H9 (cell line): ENCODE measurements at regions not wholly inside any gene's neighbourhood (a gene's known extent, or its start where the extent isn't known, plus 50 kb on each side); places are given as distances from the start of the nearest gene placed in this dataset.

Source experiments
- DNase-seq: peaks from one replicate; pipeline ENCODE4 v3.0.0-alpha.2; 2017
- H2AFZ ChIP-seq: one replicate; pipeline ENCODE4 v1.6.1; 2013; ENCODE audit warnings: mild to moderate bottlenecking, low read length, control low read depth, moderate library complexity
- H2AK5ac ChIP-seq: 2 replicates; pipeline ENCODE4 v1.6.1; 2013; ENCODE audit warnings: low read length, control low read depth, mixed read lengths; ENCODE audit not compliant: insufficient read length
- H2BK120ac ChIP-seq: one replicate; pipeline ENCODE4 v1.6.1; 2013; ENCODE audit warnings: low read depth, mild to moderate bottlenecking, low read length, control low read depth, inconsistent platforms; ENCODE audit not compliant: poor library complexity, severe bottlenecking
- H2BK12ac ChIP-seq: 2 replicates; pipeline ENCODE4 v1.6.1; 2013; ENCODE audit warnings: low read length, control low read depth, mixed read lengths, low read depth; ENCODE audit not compliant: insufficient read length
- H2BK15ac ChIP-seq: 2 replicates; pipeline ENCODE4 v1.6.1; 2013; ENCODE audit warnings: low read depth, low read length, control low read depth
- H2BK20ac ChIP-seq: one replicate; pipeline ENCODE4 v1.6.1; 2013; ENCODE audit warnings: low read depth, mild to moderate bottlenecking, low read length, control low read depth, inconsistent platforms; ENCODE audit not compliant: poor library complexity, severe bottlenecking
- H2BK5ac ChIP-seq: 2 replicates; pipeline ENCODE4 v1.6.1; 2013; ENCODE audit warnings: low read length, control low read depth, mixed read lengths; ENCODE audit not compliant: insufficient read length
- H3K14ac ChIP-seq: 2 replicates; pipeline ENCODE4 v1.6.1; 2013; ENCODE audit warnings: low read length, control low read depth; ENCODE audit not compliant: insufficient read depth
- H3K18ac ChIP-seq: 2 replicates; pipeline ENCODE4 v1.6.1; 2013; ENCODE audit warnings: low read depth, mild to moderate bottlenecking, mixed read lengths, low read length, control low read depth; ENCODE audit not compliant: insufficient read length
- H3K23ac ChIP-seq: 2 replicates; pipeline ENCODE4 v1.6.1; 2013; ENCODE audit warnings: low read length, control low read depth, mixed read lengths, low read depth; ENCODE audit not compliant: insufficient read length
- H3K23me2 ChIP-seq: 2 replicates; pipeline ENCODE4 v1.6.1; 2013; ENCODE audit warnings: low read depth, mild to moderate bottlenecking, mixed read lengths, low read length, control low read depth; ENCODE audit not compliant: insufficient read length, poor library complexity, severe bottlenecking
- H3K27ac ChIP-seq: 2 replicates; pipeline ENCODE4 v1.5.1; 2013; ENCODE audit warnings: low read length, control low read depth, mixed read lengths, low read depth; ENCODE audit not compliant: insufficient read length
- H3K27me3 ChIP-seq: 2 replicates; pipeline ENCODE4 v1.6.1; 2013; ENCODE audit warnings: low read length, control low read depth, inconsistent platforms; ENCODE audit not compliant: insufficient read depth
- H3K4ac ChIP-seq: 2 replicates; pipeline ENCODE4 v1.6.1; 2013; ENCODE audit warnings: low read depth, mild to moderate bottlenecking, control low read depth, inconsistent platforms, low read length, moderate library complexity
- H3K4me1 ChIP-seq: 2 replicates; pipeline ENCODE4 v1.6.1; 2013; ENCODE audit warnings: low read length, control low read depth, inconsistent platforms; ENCODE audit not compliant: insufficient read depth
- H3K4me2 ChIP-seq: 2 replicates; pipeline ENCODE4 v1.6.1; 2013; ENCODE audit warnings: low read length, control low read depth, mixed read lengths; ENCODE audit not compliant: insufficient read length, insufficient read depth
- H3K56ac ChIP-seq: 2 replicates; pipeline ENCODE4 v1.6.1; 2013; ENCODE audit warnings: low read depth, mild to moderate bottlenecking, mixed read lengths, low read length, control low read depth; ENCODE audit not compliant: insufficient read length
- H3K79me1 ChIP-seq: 2 replicates; pipeline ENCODE4 v1.6.1; 2013; ENCODE audit warnings: low read depth, mild to moderate bottlenecking, moderate library complexity, low read length, control low read depth, inconsistent platforms; ENCODE audit not compliant: insufficient read depth, poor library complexity, severe bottlenecking
- H3K79me2 ChIP-seq: 2 replicates; pipeline ENCODE4 v1.6.1; 2013; ENCODE audit warnings: low read length, control low read depth, inconsistent platforms; ENCODE audit not compliant: insufficient read depth
- H3K9ac ChIP-seq: 2 replicates; pipeline ENCODE4 v1.6.1; 2013; ENCODE audit warnings: low read length, control low read depth, mixed read lengths; ENCODE audit not compliant: insufficient read length; ENCODE audit errors: extremely low read depth
- H3K9me3 ChIP-seq: one replicate; pipeline ENCODE4 v1.6.1; 2013; ENCODE audit warnings: low read depth, low read length, inconsistent platforms; ENCODE audit not compliant: control insufficient read depth
- H3T11ph ChIP-seq: one replicate; pipeline ENCODE4 v1.6.1; 2013; ENCODE audit warnings: mild to moderate bottlenecking, low read length, control low read depth, inconsistent platforms
- H4K20me1 ChIP-seq: one replicate; pipeline ENCODE4 v1.6.1; 2013; ENCODE audit not compliant: control insufficient read depth, insufficient read length, insufficient read depth
- H4K5ac ChIP-seq: 2 replicates; pipeline ENCODE4 v1.6.1; 2013; ENCODE audit warnings: low read depth, mild to moderate bottlenecking, mixed read lengths, low read length, control low read depth; ENCODE audit not compliant: insufficient read length
- H4K8ac ChIP-seq: replicated peaks from 2 replicates; pipeline ENCODE4 v1.6.1; 2013; ENCODE audit warnings: low read length, control low read depth, mixed read lengths, low read depth; ENCODE audit not compliant: insufficient read length
- H4K91ac ChIP-seq: 2 replicates; pipeline ENCODE4 v1.6.1; 2013; ENCODE audit warnings: low read depth, mild to moderate bottlenecking, moderate library complexity, mixed read lengths, low read length, control low read depth; ENCODE audit not compliant: insufficient read length
- H3K27ac Mint-ChIP-seq, 3 experiments: 2 replicates in 2 of 3; 3 replicates in 1 of 3; pipeline ENCODE4 v1.8.0; 2020 to 2021; ENCODE audit warnings: mixed read lengths in 3 of 3, mild to moderate bottlenecking in 1 of 3, moderate library complexity in 1 of 3
- H3K27me3 Mint-ChIP-seq: 2 replicates; pipeline ENCODE4 v1.8.0; 2021; ENCODE audit warnings: low read depth, mild to moderate bottlenecking, moderate library complexity, mixed read lengths
- H3K36me3 Mint-ChIP-seq, 3 experiments: 2 replicates in 2 of 3; 3 replicates in 1 of 3; pipeline ENCODE4 v1.8.0; 2020 to 2021; ENCODE audit warnings: low read depth in 3 of 3, mixed read lengths in 3 of 3; ENCODE audit not compliant: insufficient read depth in 1 of 3
- H3K4me1 Mint-ChIP-seq, 2 experiments: 2 replicates each; pipeline ENCODE4 v1.8.0; 2020; ENCODE audit warnings: mixed read lengths in 2 of 2
- H3K4me3 Mint-ChIP-seq, 2 experiments: 2 replicates in 1 of 2; 3 replicates in 1 of 2; pipeline ENCODE4 v1.8.0; 2020 to 2021; ENCODE audit warnings: mild to moderate bottlenecking in 2 of 2, mixed read lengths in 2 of 2, moderate library complexity in 1 of 2
- H3K9me3 Mint-ChIP-seq, 2 experiments: 2 replicates in 1 of 2; 3 replicates in 1 of 2; pipeline ENCODE4 v1.8.0; 2020; ENCODE audit warnings: mild to moderate bottlenecking in 2 of 2, mixed read lengths in 2 of 2, moderate library complexity in 1 of 2
- CTCF ChIP-seq: fragments of 200-600 bp; sonication (generic); conservative IDR thresholded peaks from 3 replicates; pipeline ENCODE4 v1.8.0; 2021; ENCODE audit warnings: antibody characterized with exemption, mild to moderate bottlenecking
- WGBS: extraction: QIAGEN DNeasy Blood & Tissue Kit; methylation state at CpG from one replicate; pipeline ENCODE4 v1.1.7; 2013; ENCODE audit warnings: missing lambda C conversion rate, low lambda C conversion rate, mixed read lengths; ENCODE audit not compliant: insufficient read length; ENCODE audit errors: extremely low coverage; 5-methylcytosine and 5-hydroxymethylcytosine counted together

- no peak overlapping the region for H3T11ph ChIP-seq
- no peaks in the 10 kb centered on the region for H3K9me3 ChIP-seq
- H2AK5ac ChIP-seq = no peak overlapping the region
- no peak overlapping the region for H3K56ac ChIP-seq
- H3K18ac ChIP-seq = no peak overlapping the region
- H3K9ac ChIP-seq = no peak overlapping the region
- no peak overlapping the region for H3K14ac ChIP-seq
- no peaks in the 10 kb centered on the region for H3K27me3 Mint-ChIP-seq
- H3K36me3 Mint-ChIP-seq = no peaks in the 10 kb centered on the region
- no peak overlapping the region for H2BK120ac ChIP-seq
- H3K4me2 ChIP-seq = no peak overlapping the region
- H3K79me2 ChIP-seq = no peaks in the 10 kb centered on the region
- 0 out of 7 replicates have a peak overlapping the region, but pooled peaks of 2 of the 3 experiments have one; percentile 3 to 9 for H3K27ac Mint-ChIP-seq
- no peak for DNase-seq
- H3K4me3 Mint-ChIP-seq = no peak overlapping the region
- no peaks in the 10 kb centered on the region for H3K27me3 ChIP-seq
- H3K4ac ChIP-seq = no peak overlapping the region
- peak overlapping the region; percentile 85 for H2AFZ ChIP-seq
- no peak overlapping the region for H2BK15ac ChIP-seq
- no peak overlapping the region for H3K23ac ChIP-seq
- no peak overlapping the region for H4K8ac ChIP-seq
- WGBS = no CpG with 5 or more reads among the region's 2 CpGs
- H4K5ac ChIP-seq = no peak overlapping the region
- no peaks in the 10 kb centered on the region for H3K9me3 Mint-ChIP-seq
- no peak overlapping the region for H2BK12ac ChIP-seq
- no peaks in the 10 kb centered on the region for H3K23me2 ChIP-seq
- peaks cover 4 to 17% of the 10 kb centered on the region in 2 experiments for H3K4me1 Mint-ChIP-seq
- no peak overlapping the region for H4K91ac ChIP-seq
- H2BK20ac ChIP-seq = no peak overlapping the region
- peak; percentile 68 for TF ChIP-seq CTCF
- H2BK5ac ChIP-seq = no peak overlapping the region
- no peaks in the 10 kb centered on the region for H4K20me1 ChIP-seq
- H3K27ac ChIP-seq = no peak overlapping the region
- H3K79me1 ChIP-seq = no peaks in the 10 kb centered on the region
- no peaks in the 10 kb centered on the region; the same call in 1 of the 2 replicates for H3K4me1 ChIP-seq
Measured at GRCh38 chr9:24614070-24614469, 68.4 kb upstream of the IZUMO3 start.
